Tibial nerve (tissue), 4 donors: ENCODE measurements at regions not wholly inside any gene's neighbourhood (a gene's known extent, or its start where the extent isn't known, plus 50 kb on each side); places are given as distances from the start of the nearest gene placed in this dataset.
"Not testable (repeated sequence)": the region's sequence is repeated elsewhere in the genome, so short reads cannot be mapped to it uniquely, and the experiment has no call there.

Source experiments
- DNase-seq, 2 donors: peaks; one replicate each; pipeline ENCODE4 v3.0.0-alpha.2; 2019; ENCODE audit warnings: low spot score in 2 of 2
- H3K27ac ChIP-seq, 4 donors: fragments of 200-600 bp; sonication (generic) in 3 of 4; one replicate each; pipeline ENCODE4 v1.5.1; 2017 to 2019; ENCODE audit warnings: mild to moderate bottlenecking in 1 of 4
- H3K27me3 ChIP-seq, 2 donors: fragments of 200-600 bp; sonication (generic) in 1 of 2; one replicate each; pipeline versions ENCODE4 v1.5.1 to v1.6.0; 2017 to 2019
- H3K36me3 ChIP-seq, 3 donors: fragments of 200-600 bp; sonication (generic); one replicate each; pipeline ENCODE4 v1.5.1; 2018 to 2019
- H3K4me1 ChIP-seq, 4 donors: fragments of 200-600 bp; sonication (generic) in 3 of 4; one replicate each; pipeline ENCODE4 v1.5.1; 2017 to 2019
- H3K4me3 ChIP-seq, 4 donors: fragments of 200-600 bp; sonication (generic) in 3 of 4; one replicate each; pipeline ENCODE4 v1.5.1; 2017 to 2019; ENCODE audit warnings: mild to moderate bottlenecking in 1 of 4, moderate library complexity in 1 of 4
- H3K9me3 ChIP-seq, 4 donors: fragments of 200-600 bp; sonication (generic) in 3 of 4; one replicate each; pipeline ENCODE4 v1.5.1; 2017 to 2019
- EP300 ChIP-seq, 2 donors: sonication (generic); formaldehyde crosslinking; IDR thresholded peaks; one replicate each; pipeline ENCODE4 v1.6.1; 2017; ENCODE audit warnings: antibody characterized with exemption in 2 of 2, mild to moderate bottlenecking in 1 of 2
- POLR2A ChIP-seq, 2 donors: fragments of 450-650 bp; IDR thresholded peaks; one replicate each; pipeline ENCODE4 v1.6.1; 2017; ENCODE audit warnings: antibody characterized with exemption in 2 of 2, mild to moderate bottlenecking in 2 of 2, moderate library complexity in 2 of 2
- WGBS, 2 donors: methylation state at CpG; one replicate each; pipeline ENCODE4 v1.1.5; 2018; 5-methylcytosine and 5-hydroxymethylcytosine counted together
- TF ChIP-seq, protein P1 (sequence below), 5 experiments: fragments of 200-600 bp in 3 of 5; fragments of 450-650 bp in 2 of 5; sonication (generic) in 3 of 5; IDR thresholded peaks; one replicate each; pipeline ENCODE4 v1.5.1; 2016 to 2019; ENCODE audit warnings: antibody characterized with exemption in 5 of 5, mild to moderate bottlenecking in 3 of 5, moderate library complexity in 2 of 5

DNA sequence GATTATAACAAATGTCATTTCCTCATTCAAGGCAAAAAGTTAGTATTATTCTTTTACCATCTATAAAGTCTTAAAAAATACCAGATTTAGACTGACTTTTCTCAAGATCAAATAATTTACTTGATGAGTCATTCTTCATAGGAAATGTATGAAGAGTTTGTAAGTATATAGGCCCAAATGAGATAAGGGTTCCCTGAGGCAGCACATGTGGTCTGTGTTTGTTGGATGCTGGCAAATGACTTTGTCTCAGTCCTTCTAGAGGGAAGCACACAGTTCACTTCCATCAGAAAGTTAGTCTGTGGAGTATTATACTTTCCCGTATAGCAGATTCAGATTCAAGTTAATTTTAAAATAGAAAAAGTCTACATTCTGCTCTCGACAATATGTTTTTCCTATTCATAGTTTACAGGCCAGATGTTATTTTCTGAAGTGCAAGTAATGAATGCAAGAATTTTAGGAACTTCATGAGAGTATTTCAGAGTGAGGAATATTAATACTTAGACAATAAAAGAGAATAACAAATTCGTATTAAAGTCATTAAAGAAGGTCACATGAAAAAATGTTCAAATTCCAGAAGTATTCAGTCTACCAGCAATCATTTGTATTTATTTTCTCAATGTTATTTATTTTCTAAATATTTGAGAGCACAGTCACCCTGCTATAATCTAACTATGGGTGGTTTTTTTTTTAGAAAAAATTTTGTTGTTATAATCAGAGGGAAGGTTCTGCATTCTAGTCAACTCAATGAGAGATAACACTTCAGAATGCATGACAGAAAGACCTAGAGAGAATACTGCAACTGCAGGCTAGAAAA, 601.8 kb upstream of the ZFP42 start:
- TF ChIP-seq EP300 (IDR thresholded peaks at IDR 0.05): no peak
- TF ChIP-seq POLR2A (IDR thresholded peaks at IDR 0.05): no peak
- TF ChIP-seq, protein P1, sequence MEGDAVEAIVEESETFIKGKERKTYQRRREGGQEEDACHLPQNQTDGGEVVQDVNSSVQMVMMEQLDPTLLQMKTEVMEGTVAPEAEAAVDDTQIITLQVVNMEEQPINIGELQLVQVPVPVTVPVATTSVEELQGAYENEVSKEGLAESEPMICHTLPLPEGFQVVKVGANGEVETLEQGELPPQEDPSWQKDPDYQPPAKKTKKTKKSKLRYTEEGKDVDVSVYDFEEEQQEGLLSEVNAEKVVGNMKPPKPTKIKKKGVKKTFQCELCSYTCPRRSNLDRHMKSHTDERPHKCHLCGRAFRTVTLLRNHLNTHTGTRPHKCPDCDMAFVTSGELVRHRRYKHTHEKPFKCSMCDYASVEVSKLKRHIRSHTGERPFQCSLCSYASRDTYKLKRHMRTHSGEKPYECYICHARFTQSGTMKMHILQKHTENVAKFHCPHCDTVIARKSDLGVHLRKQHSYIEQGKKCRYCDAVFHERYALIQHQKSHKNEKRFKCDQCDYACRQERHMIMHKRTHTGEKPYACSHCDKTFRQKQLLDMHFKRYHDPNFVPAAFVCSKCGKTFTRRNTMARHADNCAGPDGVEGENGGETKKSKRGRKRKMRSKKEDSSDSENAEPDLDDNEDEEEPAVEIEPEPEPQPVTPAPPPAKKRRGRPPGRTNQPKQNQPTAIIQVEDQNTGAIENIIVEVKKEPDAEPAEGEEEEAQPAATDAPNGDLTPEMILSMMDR (IDR thresholded peaks at IDR 0.05): no peak
- Histone ChIP-seq H3K9me3 (no peaks in the 10 kb centered on the region), H3K27me3 (no peaks in the 10 kb centered on the region), H3K4me1 (no peaks in the 10 kb centered on the region), H3K27ac (no peak overlapping the region), H3K4me3 (no peak overlapping the region), H3K36me3 (no peaks in the 10 kb centered on the region)
- DNase-seq: no peak
- 24 to 28% methylated on average over 3 of the region's 3 CpGs for WGBS, 2 donors

DNA sequence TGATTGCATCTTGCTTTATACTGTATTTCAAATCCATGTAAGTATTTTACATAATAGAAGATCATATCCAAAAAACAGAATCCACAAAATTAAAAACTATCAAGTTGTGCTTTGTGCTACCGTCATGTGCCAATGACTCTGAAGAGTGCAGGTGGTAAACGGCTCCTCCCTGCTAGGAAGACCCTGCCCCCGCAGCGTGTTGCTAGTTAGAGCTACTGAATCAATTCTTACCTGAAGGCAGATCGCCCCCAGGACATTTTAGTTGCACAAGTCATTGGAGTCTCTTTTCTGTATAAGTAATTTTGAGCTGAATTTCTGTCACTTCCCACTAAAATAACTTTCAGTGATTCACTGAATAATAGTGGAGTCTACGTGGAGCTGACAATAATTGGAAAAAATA, 599.5 kb upstream of the ZFP42 start:
- Histone ChIP-seq H3K9me3 (no peaks in the 10 kb centered on the region), H3K27ac (no peak overlapping the region), H3K27me3 (no peaks in the 10 kb centered on the region), H3K4me1 (no peaks in the 10 kb centered on the region), H3K4me3 (no peak overlapping the region), H3K36me3 (no peaks in the 10 kb centered on the region)
- TF ChIP-seq EP300 (IDR thresholded peaks at IDR 0.05) (no peak), POLR2A (IDR thresholded peaks at IDR 0.05) (no peak)
- TF ChIP-seq, protein P1 (IDR thresholded peaks at IDR 0.05): no peak
- 79 to 80% methylated on average over 6 of the region's 6 CpGs for WGBS, 2 donors
- no peak for DNase-seq

DNA sequence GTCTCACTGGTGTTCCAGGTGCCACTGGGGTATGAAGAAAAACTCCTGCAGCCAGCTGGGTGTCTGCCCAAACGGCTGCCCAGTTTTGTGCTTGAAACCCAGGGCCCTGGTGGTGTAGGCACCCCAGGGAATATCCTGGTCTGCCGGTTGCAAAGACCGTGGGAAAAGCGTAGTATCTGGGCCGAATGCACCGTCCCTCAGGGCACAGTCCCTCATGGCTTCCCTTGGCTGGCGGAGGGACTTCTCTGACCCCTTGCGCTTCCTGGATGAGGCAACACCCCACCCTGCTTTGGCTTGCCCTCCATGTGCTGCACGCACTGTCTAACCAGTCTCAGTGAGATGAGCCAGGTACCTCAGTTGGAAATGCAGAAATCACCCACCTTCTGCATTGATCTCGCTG, 587.1 kb upstream of the ZFP42 start:
- H3K4me3 ChIP-seq, H3K4me1 ChIP-seq, H3K27me3 ChIP-seq, DNase-seq, H3K27ac ChIP-seq, H3K36me3 ChIP-seq, H3K9me3 ChIP-seq: not testable (repeated sequence)
- 80 to 91% methylated on average over 6 to 7 of the region's 10 CpGs for WGBS, 2 donors

DNA sequence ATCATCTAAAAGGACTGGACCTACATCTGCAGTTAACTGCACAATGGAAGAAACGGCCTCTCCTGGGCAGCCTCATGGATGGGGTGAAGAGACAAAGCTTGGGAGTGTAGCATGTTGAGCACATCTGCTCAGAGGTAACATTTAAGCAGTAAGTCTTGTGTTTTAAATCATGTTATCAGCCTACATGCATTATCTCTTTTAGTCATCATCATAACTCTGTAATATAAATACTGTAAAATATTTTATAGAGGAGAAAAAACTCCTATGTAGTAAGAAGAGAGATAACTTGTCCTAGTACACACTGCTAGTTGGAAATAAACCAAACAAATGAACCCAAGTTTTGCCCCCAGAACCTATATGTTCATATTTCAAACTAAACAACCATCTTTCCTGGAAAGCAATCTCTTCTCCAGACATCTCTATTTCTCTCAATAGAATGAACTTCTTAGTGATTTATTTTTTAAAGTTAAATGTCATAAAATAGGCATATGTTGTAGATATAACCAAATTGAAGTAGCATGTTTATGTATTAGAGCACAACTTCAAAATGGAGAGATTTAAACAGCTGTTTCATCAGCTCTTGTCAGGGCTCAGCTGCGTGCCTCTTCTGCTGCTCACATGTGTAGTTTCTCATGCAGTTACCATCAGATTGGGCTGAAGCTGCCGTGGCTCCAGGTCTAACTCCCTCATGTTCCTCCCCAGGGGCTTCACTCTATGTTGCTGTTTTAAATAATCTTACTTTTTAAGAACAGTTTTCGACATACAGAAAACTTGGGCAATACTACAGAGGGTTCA, 581.8 kb upstream of the ZFP42 start:
- H3K9me3 ChIP-seq: no peaks in the 10 kb centered on the region
- DNase-seq: no peak
- H3K4me1 ChIP-seq: no peaks in the 10 kb centered on the region
- H3K36me3 ChIP-seq: no peaks in the 10 kb centered on the region
- TF ChIP-seq, protein P1 (IDR thresholded peaks at IDR 0.05): no peak
- TF ChIP-seq POLR2A (IDR thresholded peaks at IDR 0.05) (no peak), EP300 (IDR thresholded peaks at IDR 0.05) (no peak)
- 81 to 89% methylated on average over 4 of the region's 4 CpGs for WGBS, 2 donors
- H3K4me3 ChIP-seq: no peak overlapping the region
- no peak overlapping the region for H3K27ac ChIP-seq
- H3K27me3 ChIP-seq: no peaks in the 10 kb centered on the region

DNA sequence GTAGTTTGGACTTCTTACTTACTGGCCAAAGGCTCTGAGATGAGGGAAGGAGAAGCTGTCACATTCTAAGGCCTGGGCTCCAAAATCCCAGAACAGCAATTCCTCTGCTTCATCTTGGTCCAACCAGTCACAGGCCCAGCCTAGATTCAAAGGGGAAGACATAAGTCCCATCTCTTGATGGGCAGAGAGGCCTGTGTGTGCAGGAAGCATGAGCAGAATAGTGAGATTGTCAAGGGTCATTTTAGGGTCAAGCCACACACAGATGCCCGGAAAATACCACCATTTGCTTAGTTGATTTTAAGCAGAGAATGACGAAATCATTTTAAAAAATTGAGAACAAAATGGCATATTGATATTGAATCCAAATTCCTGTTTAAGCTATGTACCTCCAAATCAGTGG, 580.9 kb upstream of the ZFP42 start:
- no peak for TF ChIP-seq EP300 (IDR thresholded peaks at IDR 0.05)
- TF ChIP-seq POLR2A (IDR thresholded peaks at IDR 0.05): no peak
- TF ChIP-seq, protein P1 (IDR thresholded peaks at IDR 0.05): no peak
- no peaks in the 10 kb centered on the region for H3K4me1 ChIP-seq
- DNase-seq: no peak
- no peak overlapping the region for H3K4me3 ChIP-seq
- WGBS, 2 donors: 48 to 52% methylated on average over 2 of the region's 2 CpGs
- no peaks in the 10 kb centered on the region for H3K36me3 ChIP-seq
- no peaks in the 10 kb centered on the region for H3K27me3 ChIP-seq
- no peak overlapping the region for H3K27ac ChIP-seq
- H3K9me3 ChIP-seq: no peaks in the 10 kb centered on the region
